ENCODE measurements at regions not wholly inside any gene's neighbourhood (a gene's known extent, or its start where the extent isn't known, plus 50 kb on each side); places are given as distances from the start of the nearest gene placed in this dataset.

GRCh38 chr1:42037586-42037985 is 115.6 kb upstream of the GUCA2B start:
- TF ChIP-seq, protein P1, sequence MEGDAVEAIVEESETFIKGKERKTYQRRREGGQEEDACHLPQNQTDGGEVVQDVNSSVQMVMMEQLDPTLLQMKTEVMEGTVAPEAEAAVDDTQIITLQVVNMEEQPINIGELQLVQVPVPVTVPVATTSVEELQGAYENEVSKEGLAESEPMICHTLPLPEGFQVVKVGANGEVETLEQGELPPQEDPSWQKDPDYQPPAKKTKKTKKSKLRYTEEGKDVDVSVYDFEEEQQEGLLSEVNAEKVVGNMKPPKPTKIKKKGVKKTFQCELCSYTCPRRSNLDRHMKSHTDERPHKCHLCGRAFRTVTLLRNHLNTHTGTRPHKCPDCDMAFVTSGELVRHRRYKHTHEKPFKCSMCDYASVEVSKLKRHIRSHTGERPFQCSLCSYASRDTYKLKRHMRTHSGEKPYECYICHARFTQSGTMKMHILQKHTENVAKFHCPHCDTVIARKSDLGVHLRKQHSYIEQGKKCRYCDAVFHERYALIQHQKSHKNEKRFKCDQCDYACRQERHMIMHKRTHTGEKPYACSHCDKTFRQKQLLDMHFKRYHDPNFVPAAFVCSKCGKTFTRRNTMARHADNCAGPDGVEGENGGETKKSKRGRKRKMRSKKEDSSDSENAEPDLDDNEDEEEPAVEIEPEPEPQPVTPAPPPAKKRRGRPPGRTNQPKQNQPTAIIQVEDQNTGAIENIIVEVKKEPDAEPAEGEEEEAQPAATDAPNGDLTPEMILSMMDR (IDR thresholded peaks at IDR 0.05), result no peak
- TF ChIP-seq POLR2A (IDR thresholded peaks at IDR 0.05; ENCODE audit: low read length), result no peak
- no peak for TF ChIP-seq FOSL2 (IDR thresholded peaks at IDR 0.05)
- no peak for TF ChIP-seq FOSL2 (CRISPR knock-in tag; IDR thresholded peaks at IDR 0.05)
- TF ChIP-seq CBX8 (IDR thresholded peaks at IDR 0.05), result no peak
- TF ChIP-seq PBX3 (IDR thresholded peaks at IDR 0.05), result no peak
- TF ChIP-seq MAZ (IDR thresholded peaks at IDR 0.05; ENCODE audit: borderline replicate concordance, low read depth, low read length), result no peak
- no peak for TF ChIP-seq ZC3H11A (IDR thresholded peaks at IDR 0.05)
- TF ChIP-seq NR3C1 (IDR thresholded peaks at IDR 0.05), result no peak
- no peak for TF ChIP-seq FOSB (CRISPR knock-in tag; IDR thresholded peaks at IDR 0.05)
- no peak for TF ChIP-seq E2F6 (IDR thresholded peaks at IDR 0.05; ENCODE audit: borderline replicate concordance, low read depth)
- no peak for TF ChIP-seq ZNF302 (CRISPR knock-in tag; IDR thresholded peaks at IDR 0.05)
- TF ChIP-seq NPAS2 (CRISPR knock-in tag; IDR thresholded peaks at IDR 0.05; ENCODE audit: borderline replicate concordance), result no peak
- no peak for TF ChIP-seq MAFK (IDR thresholded peaks at IDR 0.05; ENCODE audit: partially characterized antibody)
